Caco-2 (cell line): ENCODE measurements at regions not wholly inside any gene's neighbourhood (a gene's known extent, or its start where the extent isn't known, plus 50 kb on each side); places are given as distances from the start of the nearest gene placed in this dataset.

Experiments used
- BruUV-seq: library from RNA; stranded (reverse); fragments of 400-500 nt; replicated peaks from 2 replicates; lab custom pipeline; 2021; lab: Mats Ljungman, UMichigan
- CTCF ChIA-PET: fragments of 300-600 bp; sonication (Branson Sonifier 250); formaldehyde crosslinking; loops from one replicate; lab custom pipeline; 2022; ENCODE audit warnings: antibody characterized with exemption; lab: Charles Lee
- POLR2A ChIA-PET: fragments of 300-600 bp; sonication (Branson Sonifier 250); formaldehyde crosslinking; loops from one replicate; lab custom pipeline; 2022; ENCODE audit warnings: antibody characterized with exemption; lab: Charles Lee
- DNase-seq, 2 experiments: peaks; one replicate each; pipeline versions ENCODE4 v3.0.0 to v3.0.0-alpha.2; 2020 to 2022
- H3K27me3 ChIP-seq: replicated peaks from 2 replicates; pipeline ENCODE4 v1.6.0; 2011; ENCODE audit warnings: low read length; ENCODE audit not compliant: control insufficient read depth, insufficient read depth
- H3K36me3 ChIP-seq: 2 replicates; pipeline ENCODE4 v1.5.1; 2011; ENCODE audit warnings: low read length; ENCODE audit not compliant: control insufficient read depth, insufficient read depth
- H3K4me1 ChIP-seq: fragments of 250-450 bp; sonication (Bioruptor Pico); 2 replicates; pipeline ENCODE4 v1.5.1; 2020; ENCODE audit warnings: mild to moderate bottlenecking
- H3K4me3 ChIP-seq: 2 replicates; pipeline ENCODE4 v1.5.1; 2011; ENCODE audit warnings: low read depth, mild to moderate bottlenecking, control low read depth, low read length
- H3K9me3 ChIP-seq: fragments of 250-450 bp; sonication (Bioruptor Pico); 2 replicates; pipeline ENCODE4 v1.5.1; 2020; ENCODE audit warnings: mild to moderate bottlenecking, moderate library complexity
- H3K27ac Mint-ChIP-seq: one replicate; pipeline ENCODE4 v1.8.0; 2022; ENCODE audit warnings: mixed read lengths; ENCODE audit not compliant: unreplicated experiment
- H3K27me3 Mint-ChIP-seq: one replicate; pipeline ENCODE4 v1.8.0; 2022; ENCODE audit warnings: mixed read lengths; ENCODE audit not compliant: insufficient read depth, unreplicated experiment
- H3K36me3 Mint-ChIP-seq: one replicate; pipeline ENCODE4 v1.8.0; 2022; ENCODE audit warnings: mild to moderate bottlenecking, mixed read lengths; ENCODE audit not compliant: insufficient read depth, unreplicated experiment
- H3K4me1 Mint-ChIP-seq: one replicate; pipeline ENCODE4 v1.8.0; 2022; ENCODE audit warnings: low read depth, mixed read lengths; ENCODE audit not compliant: unreplicated experiment
- H3K4me3 Mint-ChIP-seq: one replicate; pipeline ENCODE4 v1.8.0; 2022; ENCODE audit warnings: mild to moderate bottlenecking, moderate library complexity, mixed read lengths; ENCODE audit not compliant: unreplicated experiment
- H3K9me3 Mint-ChIP-seq: one replicate; pipeline ENCODE4 v1.8.0; 2022; ENCODE audit warnings: mixed read lengths; ENCODE audit not compliant: unreplicated experiment
- intact Hi-C: fragments of 100-400 bp; cut with micrococcal nuclease; formaldehyde crosslinking; loops from one replicate; pipeline ENCODE4 v1.10.0; 2022; ENCODE audit not compliant: unreplicated experiment
- TF ChIP-seq, protein P1 (sequence below), 2 experiments: fragments of 200-600 bp in 1 of 2; IDR thresholded peaks; 1 replicate in 1 of 2; 2 replicates in 1 of 2; pipeline versions ENCODE4 v1.5.1 to v1.8.0; 2011 to 2022; ENCODE audit warnings: antibody characterized with exemption in 1 of 2, control low read depth in 1 of 2, inconsistent platforms in 1 of 2, low read depth in 1 of 2, low read length in 1 of 2, mild to moderate bottlenecking in 1 of 2, moderate library complexity in 1 of 2; ENCODE audit not compliant: insufficient read depth in 1 of 2, severe bottlenecking in 1 of 2, unreplicated experiment in 1 of 2

DNA sequence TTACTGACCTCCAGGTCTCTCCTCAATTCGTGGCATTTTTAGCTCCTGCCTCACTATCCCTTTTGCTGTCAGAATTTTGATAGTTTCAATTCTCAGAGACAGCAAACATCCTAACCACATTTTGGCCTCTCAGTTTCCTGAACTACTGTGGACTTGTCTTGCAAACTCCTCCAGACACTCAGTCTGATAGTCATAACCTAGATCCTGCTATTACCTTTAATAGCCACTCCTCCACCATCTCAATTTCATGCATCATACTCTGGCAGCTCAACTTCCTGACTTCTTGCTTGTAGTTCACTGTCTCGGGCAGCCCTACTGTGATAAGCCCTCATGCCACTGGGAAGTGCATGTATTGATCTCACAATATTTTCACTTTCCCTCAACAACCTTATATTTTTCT, 481.8 kb upstream of the CDH18 start:
- DNase-seq = no peak
- Mint-ChIP-seq H3K4me1 (no peaks in the 10 kb centered on the region), H3K27me3 (no peaks in the 10 kb centered on the region), H3K4me3 (no peak overlapping the region), H3K36me3 (no peaks in the 10 kb centered on the region), H3K27ac (no peak overlapping the region), H3K9me3 (no peaks in the 10 kb centered on the region)
- ChIA-PET CTCF (no interaction called here), POLR2A (no interaction called here)
- intact Hi-C loops = no loop called here
- no TSS peak for BruUV-seq
- TF ChIP-seq, protein P1, sequence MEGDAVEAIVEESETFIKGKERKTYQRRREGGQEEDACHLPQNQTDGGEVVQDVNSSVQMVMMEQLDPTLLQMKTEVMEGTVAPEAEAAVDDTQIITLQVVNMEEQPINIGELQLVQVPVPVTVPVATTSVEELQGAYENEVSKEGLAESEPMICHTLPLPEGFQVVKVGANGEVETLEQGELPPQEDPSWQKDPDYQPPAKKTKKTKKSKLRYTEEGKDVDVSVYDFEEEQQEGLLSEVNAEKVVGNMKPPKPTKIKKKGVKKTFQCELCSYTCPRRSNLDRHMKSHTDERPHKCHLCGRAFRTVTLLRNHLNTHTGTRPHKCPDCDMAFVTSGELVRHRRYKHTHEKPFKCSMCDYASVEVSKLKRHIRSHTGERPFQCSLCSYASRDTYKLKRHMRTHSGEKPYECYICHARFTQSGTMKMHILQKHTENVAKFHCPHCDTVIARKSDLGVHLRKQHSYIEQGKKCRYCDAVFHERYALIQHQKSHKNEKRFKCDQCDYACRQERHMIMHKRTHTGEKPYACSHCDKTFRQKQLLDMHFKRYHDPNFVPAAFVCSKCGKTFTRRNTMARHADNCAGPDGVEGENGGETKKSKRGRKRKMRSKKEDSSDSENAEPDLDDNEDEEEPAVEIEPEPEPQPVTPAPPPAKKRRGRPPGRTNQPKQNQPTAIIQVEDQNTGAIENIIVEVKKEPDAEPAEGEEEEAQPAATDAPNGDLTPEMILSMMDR (IDR thresholded peaks at IDR 0.05; ENCODE audit: insufficient read depth in 1 of 2, low read depth in 1 of 2, low read length in 1 of 2, severe bottlenecking in 1 of 2, unreplicated experiment in 1 of 2) = no peak
- no peaks in the 10 kb centered on the region for H3K36me3 ChIP-seq
- no peaks in the 10 kb centered on the region for H3K9me3 ChIP-seq
- H3K4me1 ChIP-seq = no peaks in the 10 kb centered on the region
- no peak overlapping the region for H3K4me3 ChIP-seq
- no peaks in the 10 kb centered on the region for H3K27me3 ChIP-seq

DNA sequence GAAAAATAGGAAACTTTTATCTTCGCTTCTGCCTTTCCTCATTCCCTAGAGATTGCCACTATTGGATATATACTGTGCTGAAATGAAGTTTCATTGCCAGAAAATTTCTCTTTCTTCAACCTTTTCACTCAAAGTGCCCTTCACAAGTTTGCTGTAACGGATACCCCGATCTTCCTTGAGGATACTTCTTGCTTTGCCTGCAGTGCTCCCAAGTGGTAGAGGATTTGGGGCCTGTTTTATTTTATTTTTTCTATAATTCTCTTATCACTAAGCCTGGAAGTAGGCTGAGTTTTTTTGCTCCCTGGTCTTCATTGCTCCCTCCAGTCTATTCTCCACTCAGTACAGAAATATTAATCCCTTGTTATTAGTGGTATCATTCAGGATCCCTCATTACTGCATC, 481.4 kb upstream of the CDH18 start:
- TF ChIP-seq, protein P1 (IDR thresholded peaks at IDR 0.05; ENCODE audit: insufficient read depth in 1 of 2, low read depth in 1 of 2, low read length in 1 of 2, severe bottlenecking in 1 of 2, unreplicated experiment in 1 of 2) = no peak
- Mint-ChIP-seq H3K4me1 (no peaks in the 10 kb centered on the region), H3K27me3 (no peaks in the 10 kb centered on the region), H3K4me3 (no peak overlapping the region), H3K36me3 (no peaks in the 10 kb centered on the region), H3K9me3 (no peaks in the 10 kb centered on the region), H3K27ac (no peak overlapping the region)
- no TSS peak for BruUV-seq
- Histone ChIP-seq H3K4me3 (no peak overlapping the region), H3K36me3 (no peaks in the 10 kb centered on the region), H3K9me3 (no peaks in the 10 kb centered on the region), H3K27me3 (no peaks in the 10 kb centered on the region), H3K4me1 (no peaks in the 10 kb centered on the region)
- no peak for DNase-seq
- POLR2A ChIA-PET = no interaction called here
- intact Hi-C loops = no loop called here
- CTCF ChIA-PET = no interaction called here

DNA sequence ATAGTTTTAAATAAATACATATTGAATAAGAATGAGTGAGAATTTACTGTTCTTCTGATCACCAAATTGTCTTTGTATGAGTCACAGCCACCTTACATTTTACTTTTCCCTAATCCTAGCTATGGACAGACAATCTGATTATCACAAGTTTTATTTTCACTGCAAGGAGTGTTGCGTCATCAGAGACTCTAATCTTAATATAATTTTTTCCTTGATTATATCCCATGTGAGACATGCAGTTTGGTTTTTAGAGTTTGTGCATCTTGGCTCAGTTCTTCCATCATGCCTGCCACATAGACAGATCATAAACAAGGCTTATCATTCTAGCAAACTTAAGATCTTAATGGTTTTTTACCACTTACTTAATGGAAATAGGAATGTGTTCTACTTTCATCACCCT, 478.5 kb upstream of the CDH18 start:
- ChIA-PET POLR2A (no interaction called here), CTCF (no interaction called here)
- H3K27me3 ChIP-seq = no peaks in the 10 kb centered on the region
- Mint-ChIP-seq H3K9me3 (no peaks in the 10 kb centered on the region), H3K27ac (no peak overlapping the region), H3K4me3 (no peak overlapping the region), H3K36me3 (no peaks in the 10 kb centered on the region), H3K4me1 (no peaks in the 10 kb centered on the region), H3K27me3 (no peaks in the 10 kb centered on the region)
- no peaks in the 10 kb centered on the region for H3K4me1 ChIP-seq
- no peak for DNase-seq
- TF ChIP-seq, protein P1 (IDR thresholded peaks at IDR 0.05; ENCODE audit: insufficient read depth in 1 of 2, low read depth in 1 of 2, low read length in 1 of 2, severe bottlenecking in 1 of 2, unreplicated experiment in 1 of 2) = no peak
- no peaks in the 10 kb centered on the region for H3K9me3 ChIP-seq
- no peak overlapping the region for H3K4me3 ChIP-seq
- intact Hi-C loops = no loop called here
- no TSS peak for BruUV-seq
- H3K36me3 ChIP-seq = no peaks in the 10 kb centered on the region
